COLO668 (cell line): ENCODE measurements at regions not wholly inside any gene's neighbourhood (a gene's known extent, or its start where the extent isn't known, plus 50 kb on each side); places are given as distances from the start of the nearest gene placed in this dataset.
A peak's percentile ranks its signal among the peaks of the same experiment; 100 is the strongest.

Source experiments
- DNase-seq: peaks from one replicate; lab custom pipeline; 2025; ENCODE audit not compliant: unreplicated experiment; lab: John Stamatoyannopoulos, UW

DNA sequence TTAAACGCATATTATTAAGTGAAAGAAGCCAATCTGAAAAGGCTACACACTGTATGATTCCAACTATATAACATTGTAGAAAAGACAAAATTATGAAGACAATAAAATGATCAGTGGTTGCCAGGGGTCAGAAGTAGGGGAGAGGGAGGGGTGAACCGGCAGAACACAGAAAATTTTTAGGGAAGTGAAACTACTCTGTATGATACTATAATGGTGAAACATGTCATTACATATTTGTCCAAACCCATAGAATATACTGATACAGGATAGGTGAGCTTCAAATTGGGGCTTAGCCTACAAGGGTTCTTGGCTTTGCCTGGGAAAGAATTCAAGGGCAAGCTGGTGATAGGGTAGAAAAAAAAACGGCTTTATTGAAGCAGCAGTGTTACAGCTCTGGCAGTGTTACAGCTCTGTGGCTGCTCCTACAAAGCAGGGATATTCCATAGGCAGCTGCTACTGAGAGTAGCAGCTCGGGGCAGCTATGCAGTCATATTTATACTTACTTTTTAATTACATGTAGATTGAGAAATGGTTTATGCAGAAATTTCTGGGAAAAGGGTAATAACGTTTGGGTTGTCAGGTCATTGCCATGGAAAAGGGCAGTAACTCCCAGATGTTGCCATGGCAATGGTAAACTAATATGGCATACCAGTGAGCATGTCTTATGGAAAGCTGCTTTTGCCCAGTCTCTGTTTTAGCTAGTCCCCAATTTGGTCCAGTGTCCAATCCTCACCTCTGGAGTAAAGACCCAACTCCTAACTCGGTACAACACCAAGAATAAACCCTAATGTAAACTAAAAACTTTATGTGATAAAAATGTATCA is 125.1 kb upstream of the SLC25A36 start:
- DNase-seq, result no peak

DNA sequence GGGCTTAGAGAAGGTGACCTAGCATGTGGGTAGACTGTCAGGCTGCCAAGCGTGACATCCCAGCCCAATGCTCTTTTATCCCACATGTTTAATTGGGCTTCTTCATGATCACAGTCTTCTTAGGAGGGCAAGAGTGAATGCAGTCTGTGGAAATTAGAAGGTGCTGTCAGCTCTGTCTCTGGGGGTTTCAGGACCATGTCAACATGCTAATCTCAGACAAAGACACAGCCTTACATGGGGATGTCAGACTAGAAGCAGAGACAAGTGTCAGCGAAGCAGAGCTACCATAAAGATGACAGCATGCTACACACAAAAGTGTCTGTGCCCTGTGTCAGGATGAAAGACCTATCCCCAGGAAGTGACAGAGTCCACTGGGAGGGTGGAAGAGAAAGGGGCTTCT is 120.1 kb upstream of the SLC25A36 start:
- DNase-seq, result no peak

DNA sequence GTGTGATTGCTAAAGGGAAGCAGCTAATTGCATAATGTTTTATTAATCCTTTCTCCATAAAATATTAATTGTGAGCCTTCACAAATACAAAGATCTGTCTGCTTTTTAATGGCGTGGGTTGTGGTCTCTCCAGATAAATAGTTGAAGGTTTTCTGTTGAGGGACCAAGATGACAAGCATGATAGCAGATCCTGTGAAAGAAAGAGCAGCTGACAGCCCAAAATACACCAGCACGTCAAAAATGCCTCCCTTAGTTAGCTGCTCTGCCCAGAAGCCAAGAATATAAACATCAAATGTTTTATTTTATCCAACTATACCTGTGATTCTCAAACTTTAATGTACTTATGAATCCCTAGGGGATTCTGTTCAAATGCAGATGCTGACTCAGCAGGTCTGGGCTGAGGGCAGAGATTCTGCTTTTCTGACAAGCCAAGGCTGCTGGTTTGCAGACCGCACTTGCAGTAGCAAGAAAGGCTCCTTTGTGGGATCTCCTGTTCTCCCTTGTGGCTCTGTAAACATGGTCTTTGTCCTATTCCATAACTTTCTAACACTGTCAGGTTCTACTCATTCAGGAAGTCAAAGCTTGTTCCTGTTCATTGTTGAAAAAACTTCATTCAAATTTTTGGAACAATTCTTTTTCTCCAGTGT is 119.1 kb upstream of the SLC25A36 start:
- no peak for DNase-seq

DNA sequence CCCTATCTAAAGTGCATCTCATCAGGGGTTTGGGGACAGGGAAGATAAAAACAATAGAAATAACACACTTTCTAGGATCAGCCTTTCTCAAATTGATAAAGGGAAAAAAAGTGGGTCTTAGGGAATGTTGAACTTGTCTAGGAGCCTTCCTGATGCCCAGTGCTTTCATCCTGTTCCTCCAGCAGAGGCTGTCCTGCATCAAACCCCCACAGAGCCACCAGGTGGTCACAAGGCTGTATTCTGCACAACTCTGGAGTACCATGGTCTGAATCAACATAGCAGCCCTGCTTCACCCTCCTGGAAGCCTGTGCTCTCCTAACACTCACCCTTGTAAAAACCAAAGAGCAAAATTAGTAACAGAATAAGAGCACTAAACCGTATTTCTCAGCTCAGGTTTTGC is 118.5 kb upstream of the SLC25A36 start:
- DNase-seq, result no peak

DNA sequence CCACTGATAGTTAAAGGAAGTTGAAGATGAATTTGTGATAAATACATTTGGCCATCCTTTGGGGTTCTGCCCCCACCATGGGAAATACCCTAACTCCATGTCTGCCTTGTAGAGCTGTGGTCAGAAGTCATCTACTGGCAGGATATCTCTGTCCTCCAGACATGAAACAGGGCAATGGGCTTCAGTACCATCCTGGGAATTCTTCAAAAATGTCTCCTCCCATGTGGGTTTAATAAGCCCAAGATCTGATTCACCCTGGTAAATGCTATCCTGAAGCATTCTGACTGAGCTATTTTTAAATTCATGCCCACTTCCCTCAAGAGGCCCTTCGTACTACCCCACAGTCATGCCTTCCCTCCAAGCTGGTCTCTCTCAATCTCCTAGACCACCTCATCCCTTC is 113.7 kb upstream of the SLC25A36 start:
- DNase-seq, result no peak

DNA sequence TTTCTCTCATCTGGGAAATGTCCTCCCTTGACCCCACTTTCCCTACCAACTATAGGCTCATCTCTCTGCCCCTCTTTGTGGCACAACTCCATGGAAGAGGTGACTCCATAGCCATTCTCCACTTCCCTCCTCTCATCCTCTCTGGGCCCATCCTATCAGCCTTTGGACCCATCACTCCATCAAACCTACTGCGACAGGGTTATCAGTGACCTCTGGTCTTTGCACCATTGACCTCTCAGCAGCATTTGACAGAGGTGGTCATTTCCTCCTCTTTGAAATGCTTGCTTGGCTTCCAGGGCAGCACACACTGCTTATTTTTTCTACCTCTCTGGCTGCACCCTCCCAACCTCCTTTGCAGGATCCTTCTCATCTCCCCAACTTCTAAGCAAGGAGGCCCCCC is 113.1 kb upstream of the SLC25A36 start:
- no peak for DNase-seq

DNA sequence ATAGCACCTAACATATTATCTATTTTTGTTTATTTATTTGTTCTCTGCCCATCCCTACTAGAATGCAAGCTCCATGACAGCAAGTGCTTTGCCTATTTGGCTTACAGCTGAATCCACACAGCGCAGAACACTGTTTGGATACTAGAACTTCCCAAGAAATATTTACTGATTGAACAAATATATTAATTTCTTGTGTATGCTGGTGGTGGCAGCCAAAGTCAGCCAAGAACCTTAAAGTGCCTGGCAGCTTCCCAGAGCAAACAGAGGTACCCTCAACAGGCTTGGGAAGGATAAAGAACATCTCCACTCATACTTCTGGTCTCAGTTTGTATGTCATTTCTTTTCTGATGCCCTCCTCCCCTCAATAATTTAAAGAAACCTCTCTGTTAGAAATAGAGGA is 111.8 kb upstream of the SLC25A36 start:
- DNase-seq, result no peak

DNA sequence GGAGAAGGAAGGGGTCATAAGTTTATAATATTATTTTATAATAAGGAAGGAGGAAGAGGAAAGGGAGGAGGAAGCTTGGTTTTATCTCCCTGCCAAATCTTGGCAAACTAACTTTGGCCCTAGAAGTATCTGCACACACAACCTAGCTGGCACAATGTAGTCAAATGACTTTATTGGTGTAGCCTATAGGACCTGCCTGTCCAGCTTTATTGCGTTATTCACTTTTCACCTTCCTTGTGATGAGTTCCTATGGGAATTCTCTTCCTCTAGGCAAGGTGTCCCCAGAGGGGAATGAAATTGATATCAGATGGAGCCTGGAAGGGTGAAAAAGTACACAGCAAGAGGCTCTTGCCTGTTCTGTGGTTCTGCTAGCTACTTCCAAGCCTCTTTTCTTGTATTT is 111.2 kb upstream of the SLC25A36 start:
- DNase-seq, result no peak

DNA sequence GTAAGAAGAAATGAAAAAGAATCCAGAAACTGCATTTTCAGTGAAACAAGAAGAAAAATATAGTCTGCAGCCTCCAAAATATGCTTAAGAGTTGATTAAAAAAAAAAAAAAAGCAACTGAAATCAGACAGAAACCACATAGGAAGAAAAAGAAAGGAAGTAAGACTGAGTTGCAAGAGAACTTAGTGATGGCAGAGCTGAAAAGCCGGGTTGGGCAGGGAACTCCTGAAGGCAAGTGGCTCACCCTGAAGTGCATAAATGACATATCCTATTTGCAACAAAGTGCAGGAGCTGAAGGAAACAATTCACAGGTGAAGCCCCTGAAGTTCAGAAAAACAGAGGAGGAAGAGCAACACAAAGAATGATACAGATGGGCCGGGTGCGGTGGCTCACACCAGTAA is 108.8 kb upstream of the SLC25A36 start:
- DNase-seq, result no peak

DNA sequence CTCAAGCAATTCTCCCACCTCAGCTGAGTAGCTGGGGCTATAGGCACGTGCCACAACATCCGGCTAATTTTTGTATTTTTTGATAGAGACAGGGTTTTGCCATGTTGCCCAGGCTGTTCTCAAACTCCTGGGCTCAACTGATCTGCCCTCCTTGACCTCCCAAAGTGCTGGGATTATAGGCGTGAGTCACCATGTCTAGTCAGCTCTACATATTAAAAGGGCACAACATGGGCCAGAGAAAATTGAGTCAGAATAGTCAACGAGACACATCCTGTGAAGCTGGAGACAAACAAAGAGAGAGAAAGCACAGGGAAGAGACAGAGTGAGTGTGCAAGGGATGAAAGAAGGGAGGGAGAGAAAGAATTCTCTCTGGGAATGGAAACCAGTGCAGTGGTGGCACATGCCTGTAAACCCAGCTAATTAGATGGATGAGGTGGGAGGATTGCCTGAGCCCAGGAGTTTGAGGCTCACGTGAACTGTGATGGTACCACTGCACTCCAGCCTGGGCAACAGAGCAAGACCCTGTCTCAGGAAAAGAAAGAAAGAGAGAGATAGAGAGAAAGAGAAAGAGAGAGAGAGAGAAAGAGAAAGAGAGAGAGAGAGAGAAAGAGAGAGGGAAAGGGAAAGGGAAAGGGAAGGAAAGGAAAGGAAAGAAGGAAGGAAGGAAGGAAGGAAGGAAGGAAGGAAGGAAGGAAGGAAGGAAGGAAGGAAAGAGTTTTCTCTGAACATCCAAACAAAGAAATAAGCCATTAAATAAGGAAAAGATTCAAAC is 107.2 kb upstream of the SLC25A36 start:
- no peak for DNase-seq

DNA sequence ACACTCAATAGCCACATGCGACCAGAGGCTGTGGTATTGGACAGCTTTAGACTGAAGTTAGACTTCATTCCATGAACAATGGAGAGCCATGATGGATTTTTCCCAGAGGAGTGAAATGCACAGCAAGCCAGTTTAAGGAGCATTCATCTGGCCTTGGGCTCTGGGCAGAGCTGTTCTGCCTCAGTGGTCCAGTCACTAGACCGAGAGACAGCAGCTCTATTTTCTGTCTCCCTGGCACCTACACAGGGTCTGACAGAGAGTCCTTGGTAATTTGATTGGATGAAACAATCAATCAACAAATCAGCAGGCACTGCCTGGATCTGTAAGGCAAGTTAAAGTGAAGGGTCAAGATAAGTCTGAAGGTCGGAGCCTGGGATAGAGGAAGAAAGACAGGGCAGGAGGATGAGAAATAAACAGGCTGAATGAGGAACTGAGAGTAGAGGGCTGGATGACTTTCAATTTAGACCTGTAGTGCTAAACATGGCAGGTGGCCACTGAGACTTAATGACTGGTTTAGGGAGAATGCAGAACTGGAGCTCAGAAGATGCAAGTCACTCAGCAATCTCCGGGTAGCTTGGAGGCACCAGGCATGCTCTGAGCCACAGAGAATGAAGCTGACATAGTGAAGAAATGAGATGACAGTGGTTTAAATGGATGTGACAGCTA is 98.5 kb upstream of the SLC25A36 start:
- DNase-seq, result no peak

DNA sequence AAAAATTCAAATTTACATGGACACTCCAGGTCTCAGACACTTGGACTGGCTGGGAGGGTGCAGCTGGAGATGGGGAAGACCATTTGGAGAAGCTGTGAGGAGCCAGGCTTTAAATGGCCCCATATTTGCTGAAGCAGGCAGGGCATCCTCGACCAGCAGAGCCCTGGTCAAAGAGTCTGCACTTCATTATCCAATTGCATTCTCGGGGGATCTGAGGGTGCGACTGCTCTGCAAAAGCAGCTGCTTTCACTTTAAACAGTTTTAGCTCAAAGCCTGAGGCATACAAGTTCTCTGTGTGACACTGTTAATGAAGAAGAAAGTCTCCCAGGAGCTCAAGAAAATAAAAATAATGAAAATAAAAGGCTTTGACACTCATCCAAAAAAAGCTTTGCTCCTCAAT is 98.0 kb upstream of the SLC25A36 start:
- no peak for DNase-seq

DNA sequence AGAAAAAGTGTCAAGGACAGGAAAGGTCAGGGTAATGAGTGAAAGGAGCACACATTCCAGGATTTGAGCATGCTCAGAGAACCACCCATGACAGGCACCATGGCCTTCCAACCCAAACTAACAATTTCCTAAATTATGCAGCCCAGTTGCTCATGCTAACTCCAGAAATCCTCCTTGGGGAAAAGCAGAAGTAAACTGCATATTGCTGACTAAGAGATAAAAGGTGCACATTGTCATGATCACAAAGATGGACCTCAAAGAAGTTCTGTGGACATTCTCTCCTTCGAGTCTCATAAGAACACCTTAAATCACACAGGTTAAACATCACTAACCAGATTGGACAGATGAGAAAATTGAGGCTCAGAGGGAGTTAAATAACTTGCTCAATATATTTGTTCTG is 97.6 kb upstream of the SLC25A36 start:
- no peak for DNase-seq

DNA sequence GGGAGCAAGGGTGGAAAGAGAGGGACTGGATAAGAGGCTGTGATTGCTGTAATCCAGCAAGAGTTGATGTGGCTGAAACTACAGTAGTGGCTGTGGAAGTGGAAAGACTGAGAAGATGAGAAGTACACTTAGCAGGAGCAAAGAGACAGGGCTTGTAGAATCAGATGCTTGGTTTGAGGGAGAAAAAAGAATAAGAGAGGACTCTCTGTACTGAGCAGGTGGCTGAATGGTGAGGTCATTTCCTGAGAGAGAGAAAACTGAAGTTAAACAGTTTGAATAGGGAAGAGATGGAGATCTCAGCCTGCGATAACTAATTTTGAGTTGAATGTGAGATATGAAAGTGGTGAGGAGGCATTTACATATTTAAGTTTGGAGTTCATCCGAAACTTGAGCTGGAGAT is 95.8 kb upstream of the SLC25A36 start:
- DNase-seq, result no peak

DNA sequence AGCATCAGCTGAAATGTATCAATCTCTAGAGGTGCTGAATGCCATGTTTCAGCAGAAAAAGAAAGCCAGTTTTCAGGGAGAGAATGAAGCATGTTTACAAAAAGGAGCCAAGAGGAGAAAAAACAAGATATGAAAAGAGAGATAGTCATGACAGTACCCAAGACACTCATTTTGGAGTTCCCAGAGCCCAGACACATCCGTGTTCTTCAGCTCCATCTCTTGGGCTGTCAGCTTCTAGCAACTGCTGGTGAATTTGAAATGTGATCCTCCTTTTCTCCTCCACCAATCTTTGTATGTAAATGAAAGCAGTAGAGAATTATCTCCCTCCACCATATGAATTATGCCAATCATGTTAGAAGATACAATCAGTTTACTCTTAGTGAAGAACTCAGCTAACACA is 93.0 kb upstream of the SLC25A36 start:
- no peak for DNase-seq

DNA sequence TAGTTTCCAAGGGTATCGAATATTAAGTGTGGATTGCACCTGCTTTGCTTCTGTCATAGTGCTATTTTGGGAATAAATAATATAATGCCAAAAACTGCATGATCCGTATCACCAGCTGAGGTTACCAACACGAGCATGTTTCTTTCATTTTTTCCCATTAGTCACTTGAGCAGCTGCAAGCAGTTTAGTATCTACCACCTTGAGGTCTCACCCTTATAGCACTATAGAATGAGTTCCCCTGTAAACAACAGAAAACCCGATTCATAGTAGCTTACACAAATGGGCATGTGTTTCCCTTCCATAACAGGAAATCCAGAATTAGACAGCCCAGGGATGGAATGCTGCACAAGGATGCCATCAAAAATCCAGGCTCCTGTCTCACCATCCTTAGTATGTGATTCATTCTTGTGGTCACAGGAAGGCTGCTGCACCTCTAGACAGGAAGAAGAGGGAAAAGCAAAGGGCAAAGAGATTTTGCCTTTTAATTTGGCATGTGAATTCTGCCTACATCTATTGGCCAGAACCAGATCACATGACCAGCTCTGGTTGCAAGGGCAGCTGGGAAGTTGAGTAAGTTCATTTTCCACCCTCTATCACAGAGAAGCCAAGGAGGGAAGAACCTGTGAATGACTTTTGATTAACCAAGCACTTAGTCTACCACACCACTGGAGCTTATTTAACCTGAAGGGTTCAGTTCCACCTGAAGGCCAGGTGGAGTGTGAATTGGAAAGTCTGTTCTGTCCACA is 91.3 kb upstream of the SLC25A36 start:
- no peak for DNase-seq

DNA sequence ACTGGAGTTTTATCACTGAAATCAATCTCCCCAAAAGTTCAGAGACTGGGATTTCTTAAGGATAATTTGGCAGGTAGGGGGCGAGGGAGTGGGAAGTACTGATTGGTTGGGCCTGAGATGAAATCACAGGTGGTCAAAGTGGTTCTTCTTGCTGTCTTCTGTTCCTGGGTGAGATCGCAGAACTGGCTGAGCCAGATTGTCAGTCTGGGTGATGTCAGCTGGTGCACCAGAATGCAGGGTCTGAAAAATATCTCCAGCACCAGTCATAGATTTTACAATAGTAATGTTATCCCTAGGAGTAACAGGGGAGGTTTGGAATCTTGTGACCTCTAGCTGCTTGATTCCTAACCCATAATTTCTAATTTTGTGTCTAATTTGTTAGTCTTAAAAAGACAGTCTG is 86.7 kb upstream of the SLC25A36 start:
- DNase-seq, result no peak

DNA sequence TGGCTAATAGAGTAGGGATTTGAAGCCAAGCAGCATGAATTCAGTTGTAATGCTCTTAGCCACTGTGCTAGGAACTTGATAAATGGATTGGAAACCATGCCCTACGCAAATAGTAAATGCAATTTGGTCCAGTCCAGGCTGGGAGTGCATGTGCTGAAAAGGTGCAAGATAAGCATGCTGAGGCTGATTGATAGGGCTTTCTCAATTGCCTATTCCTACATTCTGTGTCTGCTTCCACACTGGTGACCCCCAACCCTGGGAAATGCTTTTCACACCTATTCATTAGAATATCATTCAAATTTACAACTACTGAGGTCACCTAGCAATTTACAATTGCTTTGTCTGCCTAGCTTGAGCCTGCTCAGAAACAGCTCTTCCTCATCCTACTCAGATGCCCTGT is 84.7 kb upstream of the SLC25A36 start:
- DNase-seq, result no peak

DNA sequence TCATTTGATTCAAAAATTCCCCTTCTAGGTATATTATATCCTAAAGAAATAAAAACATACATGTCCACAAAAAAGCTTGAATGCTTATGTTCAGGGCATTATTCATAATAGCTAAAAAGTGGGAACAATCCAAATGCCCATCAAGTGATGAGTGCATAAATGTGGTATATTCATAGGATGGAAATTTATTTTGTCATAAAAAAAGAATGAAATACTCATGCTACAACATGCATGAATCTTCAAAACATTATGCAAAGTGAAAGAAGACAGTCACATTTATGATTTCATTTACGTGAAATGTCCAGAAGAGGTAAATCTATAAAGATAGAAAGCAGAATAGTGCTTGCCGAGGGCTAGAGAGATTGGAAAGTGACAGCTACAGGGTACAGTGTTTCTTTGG is 83.6 kb upstream of the SLC25A36 start:
- no peak for DNase-seq

DNA sequence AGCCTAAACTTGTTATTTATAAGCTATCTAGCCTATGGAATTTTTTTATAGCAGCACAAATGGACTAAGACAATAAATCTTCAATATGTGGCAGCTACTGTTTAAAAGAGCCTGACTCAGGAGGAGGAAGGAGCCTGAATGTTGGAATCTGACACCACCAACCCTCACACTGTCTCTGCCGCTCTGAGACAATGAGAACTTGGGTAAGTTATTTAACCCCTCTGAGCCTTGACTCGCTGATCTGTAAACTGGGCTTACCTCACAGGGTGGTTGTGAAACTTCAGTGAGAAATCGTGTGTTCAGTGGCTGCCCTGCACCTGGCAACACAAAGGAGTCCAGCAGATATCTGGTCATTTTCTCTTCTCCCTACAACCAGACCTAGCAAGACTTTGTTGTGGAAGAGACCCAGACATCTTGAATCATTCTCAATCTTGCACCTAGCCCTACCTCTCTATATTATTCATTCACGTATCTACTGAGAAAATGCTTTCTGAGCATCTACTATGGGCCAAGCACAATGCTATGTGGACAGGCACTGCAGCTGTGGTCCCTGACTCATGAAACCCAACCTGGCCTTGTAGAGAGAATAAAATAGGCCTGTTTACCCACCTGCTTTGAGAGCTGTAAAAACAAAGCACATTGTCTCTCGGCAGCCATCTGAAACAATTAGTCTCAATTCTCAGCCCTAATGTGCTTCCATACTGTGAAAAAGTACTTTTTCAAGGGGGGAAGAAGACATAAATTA is 81.9 kb upstream of the SLC25A36 start:
- DNase-seq, result peak; percentile 61
